Upper lobe of right lung (tissue), 1 donor: ENCODE measurements at regions not wholly inside any gene's neighbourhood (a gene's known extent, or its start where the extent isn't known, plus 50 kb on each side); places are given as distances from the start of the nearest gene placed in this dataset.

Experiments used
- ATAC-seq: fragments of 200-7000 bp; cut with Tn5 transposase; one replicate; pipeline ENCODE4 v1.9.1; 2020; ENCODE audit warnings: mild to moderate bottlenecking, moderate library complexity
- DNase-seq: peaks from one replicate; pipeline ENCODE4 v3.0.0-alpha.2; 2020
- H3K27ac ChIP-seq: fragments of 200-600 bp; one replicate; pipeline ENCODE4 v1.8.0; 2022
- H3K27me3 ChIP-seq: fragments of 200-600 bp; one replicate; pipeline ENCODE4 v1.8.0; 2022; ENCODE audit warnings: mild to moderate bottlenecking
- H3K36me3 ChIP-seq: fragments of 200-600 bp; one replicate; pipeline ENCODE4 v1.8.0; 2022
- H3K4me1 ChIP-seq: fragments of 200-600 bp; one replicate; pipeline ENCODE4 v1.8.0; 2022
- H3K4me3 ChIP-seq: fragments of 200-600 bp; one replicate; pipeline ENCODE4 v1.8.0; 2022; ENCODE audit warnings: mild to moderate bottlenecking
- H3K9me3 ChIP-seq: fragments of 200-600 bp; one replicate; pipeline ENCODE4 v1.8.0; 2022
- CTCF ChIP-seq: fragments of 200-600 bp; IDR thresholded peaks from one replicate; pipeline ENCODE4 v1.8.0; 2022; ENCODE audit warnings: antibody characterized with exemption
- intact Hi-C: fragments of 100-400 bp; cut with DNase I; formaldehyde crosslinking; loops from one replicate; pipeline ENCODE4 v1.11.0; 2022
- donor health status: DM: no; HTN: yes; CAD: no; lungs with severe emphysema.

- no peaks in the 10 kb centered on the region for H3K9me3 ChIP-seq
- ATAC-seq (no peak), DNase-seq (no peak)
- H3K27me3 ChIP-seq = no peaks in the 10 kb centered on the region
- H3K4me3 ChIP-seq = no peak overlapping the region
- no peak overlapping the region for H3K27ac ChIP-seq
- H3K36me3 ChIP-seq = no peaks in the 10 kb centered on the region
- intact Hi-C loops = no loop called here
- no peaks in the 10 kb centered on the region for H3K4me1 ChIP-seq
- no peak for TF ChIP-seq CTCF
These were observed 99.8 kb downstream of the EPDR1 start for GRCh38 chr7:38020121-38020785.

- H3K36me3 ChIP-seq = no peaks in the 10 kb centered on the region
- DNase-seq (no peak), ATAC-seq (no peak)
- intact Hi-C loops = no loop called here
- TF ChIP-seq CTCF = no peak
- no peak overlapping the region for H3K27ac ChIP-seq
- no peak overlapping the region for H3K4me3 ChIP-seq
- H3K4me1 ChIP-seq = no peaks in the 10 kb centered on the region
- H3K27me3 ChIP-seq = no peaks in the 10 kb centered on the region
- no peaks in the 10 kb centered on the region for H3K9me3 ChIP-seq
These were observed 101.5 kb downstream of the EPDR1 start for GRCh38 chr7:38021892-38022291.

- H3K4me1 ChIP-seq = no peaks in the 10 kb centered on the region
- no peaks in the 10 kb centered on the region for H3K27me3 ChIP-seq
- intact Hi-C loops = no loop called here
- DNase-seq (no peak), ATAC-seq (no peak)
- no peak for TF ChIP-seq CTCF
- H3K9me3 ChIP-seq = no peaks in the 10 kb centered on the region
- H3K4me3 ChIP-seq = no peak overlapping the region
- H3K36me3 ChIP-seq = no peaks in the 10 kb centered on the region
- H3K27ac ChIP-seq = no peak overlapping the region
These were observed 105.4 kb downstream of the EPDR1 start for GRCh38 chr7:38025815-38026214.

GRCh38 chr7:38027884-38028455 lies 107.5 kb downstream of the EPDR1 start:
- Histone ChIP-seq H3K27me3 (no peaks in the 10 kb centered on the region), H3K4me1 (no peaks in the 10 kb centered on the region), H3K27ac (no peak overlapping the region), H3K4me3 (no peak overlapping the region), H3K9me3 (no peaks in the 10 kb centered on the region), H3K36me3 (no peaks in the 10 kb centered on the region)
- DNase-seq (no peak), ATAC-seq (no peak)
- TF ChIP-seq CTCF = no peak
- intact Hi-C loops = no loop called here

- Histone ChIP-seq H3K4me3 (no peak overlapping the region), H3K9me3 (no peaks in the 10 kb centered on the region), H3K27ac (no peak overlapping the region), H3K27me3 (no peaks in the 10 kb centered on the region), H3K4me1 (no peaks in the 10 kb centered on the region), H3K36me3 (no peaks in the 10 kb centered on the region)
- no peak for TF ChIP-seq CTCF
- ATAC-seq (no peak), DNase-seq (no peak)
- intact Hi-C loops = no loop called here
These were observed 113.8 kb downstream of the EPDR1 start for GRCh38 chr7:38034062-38034908.
